Hepatocyte (in vitro differentiated cells): ENCODE measurements at regions not wholly inside any gene's neighbourhood (a gene's known extent, or its start where the extent isn't known, plus 50 kb on each side); places are given as distances from the start of the nearest gene placed in this dataset.

ENCODE experiments used
- DNase-seq: peaks from one replicate; pipeline ENCODE4 v3.0.0-alpha.2; 2016; ENCODE audit warnings: low spot score
- H2AFZ ChIP-seq: fragments of 200-600 bp; sonication (generic); 2 replicates; pipeline ENCODE4 v1.6.0; 2016; ENCODE audit warnings: antibody characterized with exemption, mild to moderate bottlenecking
- H3K27ac ChIP-seq: fragments of 200-600 bp; sonication (generic); 2 replicates; pipeline ENCODE4 v1.5.1; 2016; ENCODE audit warnings: mild to moderate bottlenecking
- H3K27me3 ChIP-seq: fragments of 200-600 bp; sonication (generic); 2 replicates; pipeline ENCODE4 v1.6.1; 2016
- H3K36me3 ChIP-seq: fragments of 200-600 bp; sonication (generic); replicated peaks from 2 replicates; pipeline ENCODE4 v1.5.1; 2016; ENCODE audit warnings: low read depth; ENCODE audit not compliant: insufficient read depth
- H3K4me1 ChIP-seq: fragments of 200-600 bp; sonication (generic); 2 replicates; pipeline ENCODE4 v1.5.1; 2016; ENCODE audit warnings: mild to moderate bottlenecking, moderate library complexity; ENCODE audit not compliant: insufficient read depth
- H3K4me2 ChIP-seq: fragments of 200-600 bp; sonication (generic); 2 replicates; pipeline ENCODE4 v1.6.0; 2016
- H3K4me3 ChIP-seq: fragments of 200-600 bp; sonication (generic); 2 replicates; pipeline ENCODE4 v1.5.1; 2016; ENCODE audit warnings: mild to moderate bottlenecking
- H3K79me2 ChIP-seq: fragments of 200-600 bp; sonication (generic); 2 replicates; pipeline ENCODE4 v1.6.0; 2017; ENCODE audit warnings: mild to moderate bottlenecking
- H3K9me2 ChIP-seq: fragments of 200-600 bp; sonication (generic); replicated peaks from 2 replicates; pipeline ENCODE4 v1.6.0; 2017; ENCODE audit warnings: mild to moderate bottlenecking; ENCODE audit not compliant: insufficient read depth
- H3K9me3 ChIP-seq: fragments of 200-600 bp; sonication (generic); 2 replicates; pipeline ENCODE4 v1.5.1; 2016; ENCODE audit warnings: low read depth, mild to moderate bottlenecking
- H4K20me1 ChIP-seq: fragments of 200-600 bp; sonication (generic); 2 replicates; pipeline ENCODE4 v1.6.0; 2016; ENCODE audit warnings: mild to moderate bottlenecking; ENCODE audit not compliant: insufficient read depth, poor library complexity, severe bottlenecking
- EZH2 ChIP-seq: fragments of 200-600 bp; sonication (generic); IDR thresholded peaks from 2 replicates; pipeline ENCODE4 v1.6.1; 2016; ENCODE audit warnings: antibody characterized with exemption, mild to moderate bottlenecking, borderline replicate concordance
- EZH2phosphoT487 ChIP-seq: fragments of 200-600 bp; sonication (generic); IDR thresholded peaks from one replicate; pipeline ENCODE4 v1.6.1; 2018; ENCODE audit warnings: antibody characterized with exemption, mild to moderate bottlenecking, low read depth, moderate library complexity; ENCODE audit not compliant: unreplicated experiment, severe bottlenecking
- WGBS: methylation state at CpG from one replicate; pipeline ENCODE4 v1.1.6; 2016; ENCODE audit warnings: low lambda C conversion rate; ENCODE audit errors: missing lambda C conversion rate; 5-methylcytosine and 5-hydroxymethylcytosine counted together
- TF ChIP-seq, protein P1 (sequence below): fragments of 200-600 bp; sonication (generic); IDR thresholded peaks from 2 replicates; pipeline ENCODE4 v1.5.1; 2016; ENCODE audit warnings: antibody characterized with exemption, mild to moderate bottlenecking; ENCODE audit not compliant: poor library complexity

DNA sequence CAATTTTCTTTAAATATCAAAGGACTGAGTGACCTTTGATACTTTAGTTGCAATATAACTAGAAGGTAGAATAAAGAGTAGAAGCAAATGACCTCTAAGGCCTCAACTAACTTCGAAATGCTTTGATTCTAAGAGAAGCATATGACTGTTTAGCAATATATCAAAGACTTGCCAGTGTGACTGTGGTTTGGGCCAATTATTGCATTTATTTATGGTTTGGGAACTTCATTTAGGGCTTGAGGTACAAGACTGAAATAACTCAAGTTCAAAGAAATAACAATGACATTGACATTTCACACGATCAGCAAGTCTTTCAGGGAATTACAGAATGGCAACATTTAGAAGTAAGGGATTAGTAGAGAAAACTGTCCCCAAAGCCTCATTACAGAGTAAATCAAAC, 709.7 kb upstream of the LRRC4C start:
- no peak overlapping the region for H3K4me2 ChIP-seq
- no peaks in the 10 kb centered on the region for H4K20me1 ChIP-seq
- no peaks in the 10 kb centered on the region for H3K9me3 ChIP-seq
- H3K4me1 ChIP-seq: no peaks in the 10 kb centered on the region
- H3K4me3 ChIP-seq: no peak overlapping the region
- WGBS: 65% methylated on average over 2 of the region's 2 CpGs
- TF ChIP-seq, protein P1, sequence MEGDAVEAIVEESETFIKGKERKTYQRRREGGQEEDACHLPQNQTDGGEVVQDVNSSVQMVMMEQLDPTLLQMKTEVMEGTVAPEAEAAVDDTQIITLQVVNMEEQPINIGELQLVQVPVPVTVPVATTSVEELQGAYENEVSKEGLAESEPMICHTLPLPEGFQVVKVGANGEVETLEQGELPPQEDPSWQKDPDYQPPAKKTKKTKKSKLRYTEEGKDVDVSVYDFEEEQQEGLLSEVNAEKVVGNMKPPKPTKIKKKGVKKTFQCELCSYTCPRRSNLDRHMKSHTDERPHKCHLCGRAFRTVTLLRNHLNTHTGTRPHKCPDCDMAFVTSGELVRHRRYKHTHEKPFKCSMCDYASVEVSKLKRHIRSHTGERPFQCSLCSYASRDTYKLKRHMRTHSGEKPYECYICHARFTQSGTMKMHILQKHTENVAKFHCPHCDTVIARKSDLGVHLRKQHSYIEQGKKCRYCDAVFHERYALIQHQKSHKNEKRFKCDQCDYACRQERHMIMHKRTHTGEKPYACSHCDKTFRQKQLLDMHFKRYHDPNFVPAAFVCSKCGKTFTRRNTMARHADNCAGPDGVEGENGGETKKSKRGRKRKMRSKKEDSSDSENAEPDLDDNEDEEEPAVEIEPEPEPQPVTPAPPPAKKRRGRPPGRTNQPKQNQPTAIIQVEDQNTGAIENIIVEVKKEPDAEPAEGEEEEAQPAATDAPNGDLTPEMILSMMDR: no peak
- no peak for TF ChIP-seq EZH2
- TF ChIP-seq EZH2phosphoT487: no peak
- no peak overlapping the region for H2AFZ ChIP-seq
- H3K36me3 ChIP-seq: no peaks in the 10 kb centered on the region
- H3K27ac ChIP-seq: no peak overlapping the region
- no peaks in the 10 kb centered on the region for H3K9me2 ChIP-seq
- no peaks in the 10 kb centered on the region for H3K27me3 ChIP-seq
- H3K79me2 ChIP-seq: no peaks in the 10 kb centered on the region
- DNase-seq: no peak

DNA sequence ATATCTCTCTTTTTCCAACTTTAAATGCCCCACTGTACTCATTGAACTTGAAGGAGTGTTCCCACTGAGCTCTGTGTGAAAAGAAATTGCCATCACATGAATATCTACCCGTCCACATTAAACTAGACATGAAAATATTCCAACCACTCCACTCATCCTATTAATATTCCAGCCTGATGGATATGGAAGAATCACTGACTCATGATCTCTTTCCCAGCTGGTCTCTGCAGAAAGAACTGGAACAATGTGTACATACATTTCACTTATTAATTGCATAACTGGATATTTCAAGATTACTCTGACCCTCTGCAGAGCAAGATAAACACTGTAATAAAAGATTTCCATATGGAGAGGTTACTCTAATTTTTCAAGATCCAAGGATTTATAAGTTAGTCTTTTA, 711.1 kb upstream of the LRRC4C start:
- Histone ChIP-seq H3K27me3 (no peaks in the 10 kb centered on the region), H3K9me3 (no peaks in the 10 kb centered on the region), H3K9me2 (no peaks in the 10 kb centered on the region), H3K79me2 (no peaks in the 10 kb centered on the region), H2AFZ (no peak overlapping the region), H3K36me3 (no peaks in the 10 kb centered on the region), H3K4me3 (no peak overlapping the region), H3K4me1 (no peaks in the 10 kb centered on the region), H3K27ac (no peak overlapping the region), H4K20me1 (no peaks in the 10 kb centered on the region), H3K4me2 (no peak overlapping the region)
- WGBS: 86% methylated on average over 1 of the region's 1 CpG
- TF ChIP-seq EZH2 (no peak), EZH2phosphoT487 (no peak)
- TF ChIP-seq, protein P1: no peak
- DNase-seq: no peak

DNA sequence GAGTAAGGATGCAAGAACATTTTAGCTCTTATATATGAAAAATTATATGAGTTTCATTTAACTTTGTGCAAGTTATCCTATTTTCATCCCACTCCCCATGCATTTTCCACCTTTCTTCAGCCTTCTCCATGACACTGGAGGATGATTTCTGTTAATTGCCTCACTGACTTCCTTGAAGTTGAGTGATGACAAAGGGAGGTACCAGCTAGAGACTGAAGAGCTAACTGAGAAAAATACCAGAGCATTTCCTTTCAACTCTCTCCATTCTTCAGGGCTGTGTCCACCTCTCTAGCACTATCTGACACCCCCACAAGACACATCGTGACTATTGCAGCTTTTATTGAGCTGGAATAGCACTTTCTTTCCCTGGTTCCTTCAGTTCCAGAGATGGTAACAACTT, 711.6 kb upstream of the LRRC4C start:
- Histone ChIP-seq H4K20me1 (no peaks in the 10 kb centered on the region), H2AFZ (no peak overlapping the region), H3K9me3 (no peaks in the 10 kb centered on the region), H3K4me3 (no peak overlapping the region), H3K27ac (no peak overlapping the region), H3K4me1 (no peaks in the 10 kb centered on the region), H3K4me2 (no peak overlapping the region), H3K9me2 (no peaks in the 10 kb centered on the region), H3K36me3 (no peaks in the 10 kb centered on the region), H3K79me2 (no peaks in the 10 kb centered on the region), H3K27me3 (no peaks in the 10 kb centered on the region)
- TF ChIP-seq, protein P1: no peak
- DNase-seq: no peak
- WGBS: 78% methylated on average over 1 of the region's 1 CpG

DNA sequence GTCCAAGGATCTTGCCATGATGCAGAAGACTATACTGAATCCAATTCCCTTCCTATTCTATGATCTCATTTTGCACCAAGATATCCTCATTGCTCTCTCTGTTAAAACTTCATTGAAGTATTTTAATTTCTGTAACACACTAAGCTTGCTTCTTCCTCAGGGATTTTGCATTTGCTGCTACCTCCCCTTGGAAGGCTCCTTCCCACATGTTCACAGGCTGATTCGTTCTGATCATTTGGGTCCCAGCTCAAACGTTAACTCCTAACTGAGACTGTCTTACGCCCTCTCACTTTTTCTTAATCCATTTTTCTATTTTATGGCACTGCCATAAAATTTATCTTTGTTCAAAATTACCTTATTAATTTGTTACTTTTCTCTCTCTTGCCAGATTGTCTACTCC, 713.0 kb upstream of the LRRC4C start:
- WGBS: 85% methylated on average over 3 of the region's 3 CpGs
- TF ChIP-seq EZH2 (no peak), EZH2phosphoT487 (no peak)
- TF ChIP-seq, protein P1: no peak
- Histone ChIP-seq H3K36me3 (no peaks in the 10 kb centered on the region), H3K79me2 (no peaks in the 10 kb centered on the region), H3K4me2 (no peak overlapping the region), H2AFZ (no peak overlapping the region), H3K4me1 (no peaks in the 10 kb centered on the region), H3K4me3 (no peak overlapping the region), H4K20me1 (no peaks in the 10 kb centered on the region), H3K9me2 (no peaks in the 10 kb centered on the region), H3K27ac (no peak overlapping the region), H3K27me3 (no peaks in the 10 kb centered on the region), H3K9me3 (no peaks in the 10 kb centered on the region)
- DNase-seq: no peak
